ENCODE measurements at regions not wholly inside any gene's neighbourhood (a gene's known extent, or its start where the extent isn't known, plus 50 kb on each side); places are given as distances from the start of the nearest gene placed in this dataset.
"Not testable (repeated sequence)": the region's sequence is repeated elsewhere in the genome, so short reads cannot be mapped to it uniquely, and the experiment has no call there.

- DNase-seq (ENCODE audit: low spot score, unreplicated experiment): no peak
- Mint-ChIP-seq H3K36me3 (ENCODE audit: insufficient read depth) (no peaks in the 10 kb centered on the region), H3K4me3 (ENCODE audit: low read depth) (no peak overlapping the region), H3K9me3 (ENCODE audit: low read depth) (peaks cover 3% of the 10 kb centered on the region), H3K27me3 (no peaks in the 10 kb centered on the region), H3K27ac (no peak overlapping the region), H3K4me1 (ENCODE audit: low read depth) (peaks cover 8% of the 10 kb centered on the region)
- TF ChIP-seq, protein P1, sequence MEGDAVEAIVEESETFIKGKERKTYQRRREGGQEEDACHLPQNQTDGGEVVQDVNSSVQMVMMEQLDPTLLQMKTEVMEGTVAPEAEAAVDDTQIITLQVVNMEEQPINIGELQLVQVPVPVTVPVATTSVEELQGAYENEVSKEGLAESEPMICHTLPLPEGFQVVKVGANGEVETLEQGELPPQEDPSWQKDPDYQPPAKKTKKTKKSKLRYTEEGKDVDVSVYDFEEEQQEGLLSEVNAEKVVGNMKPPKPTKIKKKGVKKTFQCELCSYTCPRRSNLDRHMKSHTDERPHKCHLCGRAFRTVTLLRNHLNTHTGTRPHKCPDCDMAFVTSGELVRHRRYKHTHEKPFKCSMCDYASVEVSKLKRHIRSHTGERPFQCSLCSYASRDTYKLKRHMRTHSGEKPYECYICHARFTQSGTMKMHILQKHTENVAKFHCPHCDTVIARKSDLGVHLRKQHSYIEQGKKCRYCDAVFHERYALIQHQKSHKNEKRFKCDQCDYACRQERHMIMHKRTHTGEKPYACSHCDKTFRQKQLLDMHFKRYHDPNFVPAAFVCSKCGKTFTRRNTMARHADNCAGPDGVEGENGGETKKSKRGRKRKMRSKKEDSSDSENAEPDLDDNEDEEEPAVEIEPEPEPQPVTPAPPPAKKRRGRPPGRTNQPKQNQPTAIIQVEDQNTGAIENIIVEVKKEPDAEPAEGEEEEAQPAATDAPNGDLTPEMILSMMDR (IDR thresholded peaks at IDR 0.05; ENCODE audit: unreplicated experiment): no peak
Measured at GRCh38 chr9:102362470-102363132, 624.2 kb upstream of the GRIN3A start.

DNA sequence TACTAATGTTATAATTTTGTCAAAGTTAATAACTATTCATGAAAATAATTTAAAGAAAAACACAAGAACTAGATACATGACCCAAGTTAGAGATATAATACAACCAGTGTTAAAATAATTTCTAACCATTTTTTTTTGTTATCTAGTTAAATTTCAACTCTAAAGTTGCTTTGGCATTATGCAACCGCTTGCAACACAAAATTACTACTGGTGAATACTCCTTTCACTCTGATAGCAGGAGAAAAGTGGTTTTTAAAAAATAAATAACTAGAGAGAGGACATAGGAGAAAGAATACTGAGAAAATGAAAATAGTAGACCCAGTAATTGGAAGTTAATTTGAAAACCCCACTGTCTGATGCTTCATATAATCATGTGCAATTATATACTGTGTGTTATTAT is 622.4 kb upstream of the GRIN3A start:
- H3K27ac Mint-ChIP-seq: no peak overlapping the region
- TF ChIP-seq, protein P1 (IDR thresholded peaks at IDR 0.05; ENCODE audit: unreplicated experiment): no peak
- no peaks in the 10 kb centered on the region for H3K36me3 Mint-ChIP-seq (ENCODE audit: insufficient read depth)
- no peak overlapping the region for H3K4me3 Mint-ChIP-seq (ENCODE audit: low read depth)
- DNase-seq (ENCODE audit: low spot score, unreplicated experiment): no peak
- H3K9me3 Mint-ChIP-seq (ENCODE audit: low read depth): peaks cover 8% of the 10 kb centered on the region
- H3K4me1 Mint-ChIP-seq (ENCODE audit: low read depth): peaks cover 8% of the 10 kb centered on the region
- no peaks in the 10 kb centered on the region for H3K27me3 Mint-ChIP-seq

- TF ChIP-seq, protein P1 (IDR thresholded peaks at IDR 0.05; ENCODE audit: unreplicated experiment): no peak
- Mint-ChIP-seq H3K9me3 (ENCODE audit: low read depth) (peaks cover 11% of the 10 kb centered on the region), H3K4me1 (ENCODE audit: low read depth) (no peaks in the 10 kb centered on the region), H3K4me3 (ENCODE audit: low read depth) (no peak overlapping the region), H3K27ac (no peak overlapping the region), H3K27me3 (no peaks in the 10 kb centered on the region), H3K36me3 (ENCODE audit: insufficient read depth) (no peaks in the 10 kb centered on the region)
- DNase-seq (ENCODE audit: low spot score, unreplicated experiment): no peak
Measured at GRCh38 chr9:102355982-102356381, 617.5 kb upstream of the GRIN3A start.

- H3K27ac Mint-ChIP-seq: no peak overlapping the region
- no peak overlapping the region for H3K4me3 Mint-ChIP-seq (ENCODE audit: low read depth)
- H3K36me3 Mint-ChIP-seq (ENCODE audit: insufficient read depth): no peaks in the 10 kb centered on the region
- no peak for DNase-seq (ENCODE audit: low spot score, unreplicated experiment)
- TF ChIP-seq, protein P1 (IDR thresholded peaks at IDR 0.05; ENCODE audit: unreplicated experiment): no peak
- H3K27me3 Mint-ChIP-seq: no peaks in the 10 kb centered on the region
- H3K9me3 Mint-ChIP-seq (ENCODE audit: low read depth): peaks cover 16% of the 10 kb centered on the region
- no peaks in the 10 kb centered on the region for H3K4me1 Mint-ChIP-seq (ENCODE audit: low read depth)
Measured at GRCh38 chr9:102354041-102354440, 615.6 kb upstream of the GRIN3A start.

GRCh38 chr9:102337471-102337870 is 599.0 kb upstream of the GRIN3A start:
- H3K27ac Mint-ChIP-seq; DNase-seq (ENCODE audit: low spot score, unreplicated experiment); H3K4me1 Mint-ChIP-seq (ENCODE audit: low read depth); H3K27me3 Mint-ChIP-seq; H3K36me3 Mint-ChIP-seq (ENCODE audit: insufficient read depth); H3K4me3 Mint-ChIP-seq (ENCODE audit: low read depth): not testable (repeated sequence)
- H3K9me3 Mint-ChIP-seq (ENCODE audit: low read depth): peaks cover 21% of the 10 kb centered on the region

GRCh38 chr9:102309379-102309778 is 570.9 kb upstream of the GRIN3A start:
- Mint-ChIP-seq H3K9me3 (ENCODE audit: low read depth) (peaks cover 36% of the 10 kb centered on the region), H3K27ac (no peak overlapping the region), H3K27me3 (no peaks in the 10 kb centered on the region), H3K4me1 (ENCODE audit: low read depth) (no peaks in the 10 kb centered on the region), H3K36me3 (ENCODE audit: insufficient read depth) (peaks cover 4% of the 10 kb centered on the region), H3K4me3 (ENCODE audit: low read depth) (no peak overlapping the region)
- TF ChIP-seq, protein P1 (IDR thresholded peaks at IDR 0.05; ENCODE audit: unreplicated experiment): no peak
- no peak for DNase-seq (ENCODE audit: low spot score, unreplicated experiment)
